AG04450 (cell line): ENCODE measurements at regions not wholly inside any gene's neighbourhood (a gene's known extent, or its start where the extent isn't known, plus 50 kb on each side); places are given as distances from the start of the nearest gene placed in this dataset.

Experiments used
- CTCF ChIA-PET: fragments of 300-600, 350-600 bp; formaldehyde crosslinking; extraction: SDS; loops from one replicate; lab custom pipeline; 2022; ENCODE audit warnings: antibody characterized with exemption, inconsistent platforms; lab: Charles Lee
- POLR2A ChIA-PET: fragments of 350-600 bp; formaldehyde crosslinking; extraction: SDS; loops from one replicate; lab custom pipeline; 2021; ENCODE audit warnings: antibody characterized with exemption, inconsistent platforms; lab: Yijun Ruan, JAX
- DNase-seq: peaks from one replicate; pipeline ENCODE4 v3.0.0-alpha.2; 2011; ENCODE audit warnings: low read depth, low spot score
- H3K27ac ChIP-seq: one replicate; pipeline ENCODE4 v1.5.1; 2012; ENCODE audit warnings: low read depth, low read length, control low read depth
- H3K27me3 ChIP-seq: one replicate; pipeline ENCODE4 v1.6.0; 2012; ENCODE audit warnings: low read length; ENCODE audit not compliant: control insufficient read depth, insufficient read depth
- H3K4me3 ChIP-seq: 2 replicates; pipeline ENCODE4 v1.5.1; 2011; ENCODE audit warnings: mild to moderate bottlenecking, low read depth, low read length, control low read depth
- H3K9me3 ChIP-seq: 2 replicates; pipeline ENCODE4 v1.5.1; 2012; ENCODE audit warnings: low read length; ENCODE audit not compliant: control insufficient read depth, insufficient read depth
- TF ChIP-seq, protein P1 (sequence below): IDR thresholded peaks from 2 replicates; pipeline ENCODE4 v1.5.1; 2011; ENCODE audit warnings: low read depth, low read length, control low read depth, inconsistent platforms

DNA sequence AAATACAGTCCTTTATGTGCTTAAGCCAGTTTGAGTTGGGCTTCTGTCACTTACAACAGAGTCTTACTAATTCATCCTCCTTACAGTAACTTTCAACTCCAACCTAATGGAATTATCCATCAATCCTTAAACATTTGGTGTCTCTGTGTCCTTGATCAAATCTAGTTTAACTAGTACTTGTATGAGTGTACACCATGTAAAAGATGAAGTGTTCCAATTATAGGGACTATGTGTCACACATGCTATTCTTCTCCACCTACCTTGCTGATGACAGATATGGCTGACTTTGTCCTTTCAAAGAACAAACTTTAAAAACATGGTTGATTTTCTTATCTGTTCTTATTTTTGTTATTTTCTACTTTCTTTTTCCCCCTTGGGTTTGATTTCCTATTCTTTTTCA, 60.4 kb upstream of the NBPF3 start:
- Histone ChIP-seq H3K27me3 (peaks cover 20% of the 10 kb centered on the region), H3K9me3 (peaks cover 7% of the 10 kb centered on the region; the same call in 1 of the 2 replicates), H3K4me3 (no peak overlapping the region), H3K27ac (no peak overlapping the region)
- CTCF ChIA-PET: interaction anchor here (0.6 to 5.3 kb wide), 3 partner anchors 10 to 156 kb away, joined by 3 to 26 read pairs (median 3); no protein-coding TSS in a partner anchor
- POLR2A ChIA-PET: interaction anchor here (0.6 kb wide), 1 partner anchor 142 kb away, joined by 5 read pairs; no protein-coding TSS in a partner anchor
- TF ChIP-seq, protein P1, sequence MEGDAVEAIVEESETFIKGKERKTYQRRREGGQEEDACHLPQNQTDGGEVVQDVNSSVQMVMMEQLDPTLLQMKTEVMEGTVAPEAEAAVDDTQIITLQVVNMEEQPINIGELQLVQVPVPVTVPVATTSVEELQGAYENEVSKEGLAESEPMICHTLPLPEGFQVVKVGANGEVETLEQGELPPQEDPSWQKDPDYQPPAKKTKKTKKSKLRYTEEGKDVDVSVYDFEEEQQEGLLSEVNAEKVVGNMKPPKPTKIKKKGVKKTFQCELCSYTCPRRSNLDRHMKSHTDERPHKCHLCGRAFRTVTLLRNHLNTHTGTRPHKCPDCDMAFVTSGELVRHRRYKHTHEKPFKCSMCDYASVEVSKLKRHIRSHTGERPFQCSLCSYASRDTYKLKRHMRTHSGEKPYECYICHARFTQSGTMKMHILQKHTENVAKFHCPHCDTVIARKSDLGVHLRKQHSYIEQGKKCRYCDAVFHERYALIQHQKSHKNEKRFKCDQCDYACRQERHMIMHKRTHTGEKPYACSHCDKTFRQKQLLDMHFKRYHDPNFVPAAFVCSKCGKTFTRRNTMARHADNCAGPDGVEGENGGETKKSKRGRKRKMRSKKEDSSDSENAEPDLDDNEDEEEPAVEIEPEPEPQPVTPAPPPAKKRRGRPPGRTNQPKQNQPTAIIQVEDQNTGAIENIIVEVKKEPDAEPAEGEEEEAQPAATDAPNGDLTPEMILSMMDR: no peak
- no peak for DNase-seq

DNA sequence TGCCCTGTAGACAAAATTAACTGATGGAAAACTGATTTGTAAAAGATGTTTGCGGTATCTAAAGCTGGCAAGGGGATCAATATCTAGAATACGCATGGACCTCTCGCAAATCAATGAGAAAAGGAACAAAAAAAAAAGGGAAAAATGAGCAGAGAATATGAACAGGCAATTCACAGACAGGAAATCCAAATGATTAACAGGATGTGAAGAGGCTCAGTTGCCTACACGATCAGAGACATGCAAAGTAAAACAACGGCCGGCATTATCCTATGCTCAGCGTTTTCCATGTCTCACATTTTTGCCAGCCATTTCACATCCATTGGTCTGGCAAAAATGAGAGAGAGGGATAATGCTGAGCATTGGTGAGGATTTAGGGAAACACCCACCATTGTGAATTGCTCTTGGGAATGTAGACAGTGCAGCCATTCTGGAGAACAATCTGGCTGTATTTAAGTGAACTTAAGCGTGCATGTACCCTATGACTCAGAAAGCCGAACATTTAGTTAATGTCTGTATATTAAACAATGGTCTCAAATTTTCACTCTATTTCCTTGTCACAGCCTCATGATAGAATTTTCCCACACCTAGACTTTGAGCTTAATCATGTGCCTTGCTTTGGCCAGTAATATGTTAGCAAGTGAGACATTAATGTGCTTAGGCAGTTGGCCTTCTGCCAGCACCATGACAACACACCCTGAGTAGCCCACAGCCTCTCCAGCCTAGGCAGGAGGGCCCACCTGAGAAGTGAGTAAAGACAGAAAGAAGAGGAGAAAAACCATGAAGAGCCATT, 61.0 kb upstream of the NBPF3 start:
- CTCF ChIA-PET: interaction anchor here (0.6 to 0.8 kb wide), 3 partner anchors 10 to 157 kb away, joined by 3 to 4 read pairs (median 3); no protein-coding TSS in a partner anchor
- peaks cover 17% of the 10 kb centered on the region for H3K27me3 ChIP-seq
- TF ChIP-seq, protein P1: no peak
- POLR2A ChIA-PET: interaction anchor here (0.6 kb wide), 1 partner anchor 143 kb away, joined by 5 read pairs; no protein-coding TSS in a partner anchor
- H3K9me3 ChIP-seq: peaks cover 7% of the 10 kb centered on the region; the same call in 1 of the 2 replicates
- no peak for DNase-seq
- H3K4me3 ChIP-seq: no peak overlapping the region
- H3K27ac ChIP-seq: no peak overlapping the region

DNA sequence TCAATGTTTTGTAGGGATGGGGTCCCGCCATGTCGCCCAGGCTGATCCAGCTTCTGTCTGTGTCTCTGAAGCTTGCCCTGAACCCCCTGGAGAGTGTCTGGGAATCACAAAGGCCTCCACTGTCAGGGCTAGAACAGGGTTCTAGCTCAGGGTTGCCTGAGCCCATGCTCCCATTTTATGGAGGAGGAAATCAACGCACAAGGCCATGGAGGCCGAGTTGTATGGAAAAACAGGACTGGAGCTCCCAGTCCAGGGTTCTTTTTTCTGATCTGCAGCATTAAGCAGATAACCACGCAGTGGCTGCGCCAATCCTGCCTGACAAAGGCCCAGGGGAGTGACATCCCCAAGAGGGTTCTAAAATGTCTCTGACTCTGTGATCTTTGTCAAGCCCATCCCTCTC, 67.6 kb upstream of the NBPF3 start:
- ChIA-PET POLR2A (no interaction called here), CTCF (interaction anchor here (0.8 to 9.9 kb wide), 8 partner anchors 118 to 289 kb away, joined by 3 to 248 read pairs (median 7); no protein-coding TSS in a partner anchor)
- DNase-seq: no peak
- TF ChIP-seq, protein P1: no peak
- Histone ChIP-seq H3K9me3 (no peaks in the 10 kb centered on the region), H3K4me3 (no peak overlapping the region), H3K27me3 (peaks cover 6% of the 10 kb centered on the region), H3K27ac (no peak overlapping the region)

DNA sequence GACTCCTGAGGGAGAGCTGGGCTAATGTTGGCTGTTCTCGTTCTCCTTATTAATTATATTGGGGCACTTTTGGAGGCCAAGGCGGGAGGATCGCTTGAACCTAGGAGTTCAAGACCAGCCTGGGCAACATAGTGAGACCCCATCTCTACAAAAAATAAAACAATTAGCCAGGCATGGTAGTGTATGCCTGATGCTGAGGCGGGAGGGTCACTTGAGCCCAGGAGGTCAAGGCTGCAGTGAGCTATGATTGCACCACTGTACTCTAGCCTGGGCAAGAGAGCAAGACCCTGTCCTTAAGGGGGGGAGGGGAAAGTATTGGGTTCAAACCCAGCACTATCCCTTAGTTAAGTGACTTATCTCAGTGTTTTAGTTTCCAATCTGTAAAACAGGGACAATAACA, 70.0 kb upstream of the NBPF3 start:
- H3K9me3 ChIP-seq: no peaks in the 10 kb centered on the region
- TF ChIP-seq, protein P1: no peak
- H3K27me3 ChIP-seq: no peaks in the 10 kb centered on the region
- no peak overlapping the region for H3K4me3 ChIP-seq
- DNase-seq: no peak
- H3K27ac ChIP-seq: no peak overlapping the region
- CTCF ChIA-PET: interaction anchor here (0.6 to 9.9 kb wide), 31 partner anchors 9 to 1046 kb away, joined by 3 to 283 read pairs (median 5); no protein-coding TSS in a partner anchor
- POLR2A ChIA-PET: no interaction called here
